Common myeloid progenitor, CD34-positive (primary cell): ENCODE measurements at regions not wholly inside any gene's neighbourhood (a gene's known extent, or its start where the extent isn't known, plus 50 kb on each side); places are given as distances from the start of the nearest gene placed in this dataset.

ENCODE experiments used
- CTCF ChIA-PET: fragments of 350-600 bp; sonication (Branson Sonifier 250); formaldehyde crosslinking; loops from one replicate; lab custom pipeline; 2021; ENCODE audit warnings: antibody characterized with exemption; lab: Charles Lee
- POLR2A ChIA-PET: fragments of 350-600 bp; sonication (Branson Sonifier 250); formaldehyde crosslinking; loops from one replicate; lab custom pipeline; 2021; ENCODE audit warnings: antibody characterized with exemption; lab: Charles Lee
- DNase-seq, 3 donors: peaks; one replicate each; pipeline versions ENCODE4 v3.0.0 to v3.0.0-alpha.2; 2013
- H3K27ac ChIP-seq, 2 experiments: 1 replicate in 1 of 2; 2 replicates in 1 of 2; pipeline ENCODE4 v1.7.0; 2013; ENCODE audit warnings: inconsistent platforms in 2 of 2, low read length in 2 of 2, mild to moderate bottlenecking in 2 of 2, low read depth in 1 of 2, moderate library complexity in 1 of 2; ENCODE audit not compliant: severe bottlenecking in 2 of 2, insufficient read depth in 1 of 2, poor library complexity in 1 of 2
- H3K27me3 ChIP-seq, 5 experiments: replicated peaks in 2 of 5; 1 replicate in 3 of 5; 2 replicates in 2 of 5; pipeline versions ENCODE4 v1.6.1 to v1.7.0; 2013; ENCODE audit warnings: low read length in 4 of 5, mild to moderate bottlenecking in 2 of 5, moderate library complexity in 2 of 5, inconsistent platforms in 1 of 5; ENCODE audit not compliant: insufficient read depth in 5 of 5, control insufficient read depth in 4 of 5
- H3K36me3 ChIP-seq, 4 experiments: 1 replicate in 2 of 4; 2 replicates in 2 of 4; pipeline versions ENCODE4 v1.6.1 to v1.7.0; 2013; ENCODE audit warnings: low read length in 3 of 4, control low read depth in 1 of 4, mild to moderate bottlenecking in 1 of 4; ENCODE audit not compliant: control insufficient read depth in 4 of 4, insufficient read depth in 4 of 4
- H3K4me1 ChIP-seq, 4 experiments: 1 replicate in 3 of 4; 2 replicates in 1 of 4; pipeline versions ENCODE4 v1.6.1 to v1.7.1; 2013; ENCODE audit warnings: low read length in 3 of 4, mild to moderate bottlenecking in 3 of 4, control low read depth in 1 of 4, inconsistent platforms in 1 of 4, moderate library complexity in 1 of 4; ENCODE audit not compliant: control insufficient read depth in 4 of 4, insufficient read depth in 4 of 4; ENCODE audit errors: control extremely low read depth in 1 of 4
- H3K4me3 ChIP-seq, 7 experiments: 1 replicate in 4 of 7; 2 replicates in 3 of 7; pipeline versions ENCODE4 v1.5.1 to v1.7.0; 2013; ENCODE audit warnings: mild to moderate bottlenecking in 7 of 7, low read length in 6 of 7, moderate library complexity in 6 of 7, inconsistent platforms in 2 of 7, low read depth in 2 of 7, control low read depth in 1 of 7; ENCODE audit not compliant: insufficient read depth in 4 of 7, control insufficient read depth in 1 of 7; ENCODE audit errors: extremely low read depth in 1 of 7
- H3K9me3 ChIP-seq, 5 experiments: 1 replicate in 4 of 5; 2 replicates in 1 of 5; pipeline versions ENCODE4 v1.6.1 to v1.7.1; 2013; ENCODE audit warnings: low read length in 4 of 5, mild to moderate bottlenecking in 2 of 5, inconsistent platforms in 1 of 5, low read depth in 1 of 5, moderate library complexity in 1 of 5; ENCODE audit not compliant: control insufficient read depth in 4 of 5, insufficient read depth in 2 of 5; ENCODE audit errors: control extremely low read depth in 1 of 5
- whole genome bisulfite sequencing: methylation state at CpG from one replicate; pipeline ENCODE4 v1.1.5; 2013; ENCODE audit not compliant: insufficient coverage; 5-methylcytosine and 5-hydroxymethylcytosine counted together

DNA sequence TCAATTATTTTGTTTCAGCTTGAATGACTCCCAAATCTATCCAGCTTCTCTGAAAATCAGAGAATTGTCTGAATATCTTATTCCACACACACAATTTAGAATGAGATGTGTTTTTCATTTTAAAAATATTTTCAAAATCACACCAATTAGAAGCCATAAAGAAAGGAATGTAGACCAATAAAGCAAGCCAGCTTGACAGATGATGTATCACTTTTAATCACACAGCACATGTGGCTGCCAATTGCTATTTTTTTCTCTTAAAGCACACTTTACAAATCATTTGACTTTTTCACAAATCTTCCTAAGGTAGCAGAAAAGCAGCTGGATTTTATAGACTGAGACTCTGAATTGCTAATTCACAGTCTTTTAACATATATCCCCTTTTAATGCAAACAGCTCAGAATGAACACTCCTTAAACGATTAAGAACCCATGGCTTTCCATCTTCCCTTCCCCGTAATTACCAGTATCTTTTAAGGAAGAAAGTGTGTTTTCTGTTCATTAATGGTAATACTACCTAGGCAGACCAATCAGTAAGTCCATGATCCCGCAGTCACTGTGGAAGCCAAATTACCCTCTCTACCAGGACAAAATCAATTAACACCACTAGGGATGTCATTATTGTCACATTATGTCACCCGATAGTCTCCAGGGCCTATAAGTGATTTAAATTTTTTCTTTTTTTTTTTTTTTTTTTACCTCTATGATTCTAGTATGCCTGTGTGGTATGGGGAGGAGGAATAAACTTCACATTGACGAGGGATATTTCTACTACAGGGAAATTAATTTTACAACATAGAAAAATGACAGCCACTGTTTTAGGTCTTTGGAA lies 250.0 kb upstream of the VEPH1 start:
- H3K4me1 ChIP-seq, result no peaks in the 10 kb centered on the region
- H3K27ac ChIP-seq, result no peak overlapping the region
- no peak overlapping the region for H3K4me3 ChIP-seq
- no peaks in the 10 kb centered on the region for H3K27me3 ChIP-seq
- no peak for DNase-seq
- POLR2A ChIA-PET, result no interaction called here
- CTCF ChIA-PET, result interaction anchor here (0.8 to 0.9 kb wide), 2 partner anchors 14 to 38 kb away, joined by 3 read pairs; no protein-coding TSS in a partner anchor
- WGBS, result no CpG with 5 or more reads among the region's 5 CpGs
- H3K9me3 ChIP-seq, result no peaks in the 10 kb centered on the region
- no peaks in the 10 kb centered on the region for H3K36me3 ChIP-seq

DNA sequence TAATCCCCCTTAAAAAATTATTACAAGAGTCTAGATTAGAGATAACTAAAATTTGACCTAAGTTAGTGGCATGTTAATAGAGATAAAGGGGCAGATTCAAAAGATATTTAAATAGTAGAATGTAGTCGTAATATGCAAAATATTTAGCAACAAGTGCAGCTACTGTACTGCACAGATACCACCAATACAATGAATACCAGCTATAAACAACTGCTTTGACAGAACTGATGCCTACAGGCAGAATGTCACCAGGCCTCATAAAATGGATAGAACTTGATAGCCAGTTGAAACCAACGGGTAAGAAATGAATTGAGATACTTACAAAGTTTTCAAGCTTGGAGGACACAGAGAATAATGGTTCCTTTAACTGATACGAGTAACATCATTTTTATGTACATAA lies 249.3 kb upstream of the VEPH1 start:
- 90% methylated on average over 2 of the region's 3 CpGs for WGBS
- POLR2A ChIA-PET, result no interaction called here
- H3K9me3 ChIP-seq, result no peaks in the 10 kb centered on the region
- H3K27ac ChIP-seq, result no peak overlapping the region
- no peak for DNase-seq
- CTCF ChIA-PET, result interaction anchor here (0.8 kb wide), 1 partner anchor 38 kb away, joined by 3 read pairs; no protein-coding TSS in a partner anchor
- H3K27me3 ChIP-seq, result no peaks in the 10 kb centered on the region
- H3K4me1 ChIP-seq, result no peaks in the 10 kb centered on the region
- H3K4me3 ChIP-seq, result no peak overlapping the region
- H3K36me3 ChIP-seq, result no peaks in the 10 kb centered on the region

DNA sequence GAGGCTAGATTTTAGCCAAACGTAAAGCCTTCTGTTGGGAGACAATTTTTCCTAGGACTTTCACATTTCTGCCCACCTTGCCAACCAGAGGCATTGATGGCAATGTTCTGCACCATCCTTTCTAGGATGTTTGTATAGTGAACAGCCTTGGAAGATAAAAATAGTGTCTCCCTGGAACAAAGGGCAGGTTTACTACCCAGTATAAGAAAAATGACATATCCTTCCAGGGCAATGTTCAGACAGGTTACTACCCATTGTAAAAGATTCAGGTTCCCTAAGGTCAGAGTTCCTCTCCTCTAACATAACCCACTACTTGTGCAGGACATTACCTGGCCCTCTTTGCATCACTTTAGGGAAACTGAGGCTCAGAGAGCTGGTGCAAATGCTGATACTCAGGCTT lies 248.2 kb upstream of the VEPH1 start:
- no peak overlapping the region for H3K4me3 ChIP-seq
- ChIA-PET CTCF (no interaction called here), POLR2A (no interaction called here)
- whole genome bisulfite sequencing, result no CpG with 5 or more reads among the region's 1 CpG
- no peaks in the 10 kb centered on the region for H3K9me3 ChIP-seq
- H3K27ac ChIP-seq, result no peak overlapping the region
- DNase-seq, result no peak
- no peaks in the 10 kb centered on the region for H3K4me1 ChIP-seq
- H3K36me3 ChIP-seq, result no peaks in the 10 kb centered on the region
- H3K27me3 ChIP-seq, result no peaks in the 10 kb centered on the region

DNA sequence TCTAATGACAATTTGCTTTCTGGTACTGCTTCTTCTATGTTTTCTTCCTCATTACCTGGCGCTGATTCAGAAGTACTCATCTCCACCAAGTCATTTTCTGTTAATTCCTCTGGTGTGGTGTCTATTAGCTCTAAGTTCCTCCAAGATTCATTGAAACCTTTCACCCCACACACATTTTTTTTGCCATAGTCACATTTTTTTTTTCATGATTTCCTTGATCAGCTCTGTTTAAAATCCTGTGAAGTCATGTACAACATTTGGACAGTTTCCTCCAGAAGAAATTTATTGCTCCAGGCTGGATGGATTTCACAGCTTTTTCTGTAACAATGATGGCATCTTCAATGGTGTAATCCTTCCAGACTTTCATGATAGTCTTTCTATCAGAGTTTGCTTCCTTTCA lies 243.2 kb upstream of the VEPH1 start:
- Histone ChIP-seq H3K36me3 (no peaks in the 10 kb centered on the region), H3K9me3 (no peaks in the 10 kb centered on the region), H3K4me3 (no peak overlapping the region), H3K27ac (no peak overlapping the region), H3K4me1 (no peaks in the 10 kb centered on the region), H3K27me3 (no peaks in the 10 kb centered on the region)
- WGBS, result 92% methylated on average over 1 of the region's 1 CpG
- no peak for DNase-seq
- POLR2A ChIA-PET, result interaction anchor here (0.6 kb wide), 1 partner anchor 15 kb away, joined by 4 read pairs; no protein-coding TSS in a partner anchor
- CTCF ChIA-PET, result no interaction called here

DNA sequence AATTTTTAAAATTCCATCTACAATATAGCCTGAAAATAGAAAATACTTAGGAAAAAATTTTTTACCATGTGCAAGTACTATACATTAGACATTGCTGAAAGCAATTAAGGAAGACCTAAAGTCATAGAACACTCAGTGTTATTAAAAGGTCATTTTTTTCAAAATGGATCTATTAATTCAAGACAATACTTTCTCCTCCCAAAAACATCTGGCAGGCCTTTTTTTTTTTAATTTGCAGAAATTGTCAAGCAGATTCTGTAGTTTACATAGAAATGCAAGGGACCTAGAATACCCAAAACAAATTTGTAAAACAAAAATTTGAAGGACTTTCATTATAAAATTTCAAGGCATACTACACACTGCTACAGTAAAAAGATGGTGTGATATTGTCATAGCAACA lies 238.4 kb upstream of the VEPH1 start:
- DNase-seq, result no peak
- ChIA-PET POLR2A (no interaction called here), CTCF (no interaction called here)

DNA sequence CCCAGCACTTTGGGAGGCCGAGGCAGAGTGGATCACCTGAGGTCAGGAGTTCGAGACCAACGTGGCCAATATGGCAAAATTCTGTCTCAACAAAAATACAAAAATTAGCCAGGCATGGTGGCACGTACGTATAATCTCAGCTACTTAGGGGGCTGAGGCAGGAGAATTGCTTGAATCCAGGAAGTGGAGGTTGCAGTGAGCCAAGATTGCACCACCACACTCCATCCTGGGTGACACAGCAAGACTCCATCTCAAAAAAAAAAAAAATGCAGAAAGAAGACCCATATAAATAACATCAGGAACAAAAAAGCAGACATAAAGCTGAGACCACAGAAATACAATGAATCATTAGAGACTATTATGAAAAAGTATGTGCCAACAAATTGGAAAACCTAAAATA lies 235.2 kb upstream of the VEPH1 start:
- DNase-seq, result no peak
- H3K36me3 ChIP-seq, result no peaks in the 10 kb centered on the region
- H3K27ac ChIP-seq, result no peak overlapping the region
- no peaks in the 10 kb centered on the region for H3K4me1 ChIP-seq
- WGBS, result 84% methylated on average over 5 of the region's 5 CpGs
- H3K4me3 ChIP-seq, result no peak overlapping the region
- no peaks in the 10 kb centered on the region for H3K9me3 ChIP-seq
- ChIA-PET CTCF (interaction anchor here (0.8 kb wide), 1 partner anchor 15 kb away, joined by 3 read pairs; no protein-coding TSS in a partner anchor), POLR2A (no interaction called here)
- H3K27me3 ChIP-seq, result no peaks in the 10 kb centered on the region

More for the DNA sequence above, 238.4 kb upstream of the VEPH1 start:
- Histone ChIP-seq H3K9me3 (no peaks in the 10 kb centered on the region), H3K27ac (no peak overlapping the region), H3K36me3 (no peaks in the 10 kb centered on the region), H3K4me3 (no peak overlapping the region), H3K27me3 (no peaks in the 10 kb centered on the region), H3K4me1 (no peaks in the 10 kb centered on the region)

DNA sequence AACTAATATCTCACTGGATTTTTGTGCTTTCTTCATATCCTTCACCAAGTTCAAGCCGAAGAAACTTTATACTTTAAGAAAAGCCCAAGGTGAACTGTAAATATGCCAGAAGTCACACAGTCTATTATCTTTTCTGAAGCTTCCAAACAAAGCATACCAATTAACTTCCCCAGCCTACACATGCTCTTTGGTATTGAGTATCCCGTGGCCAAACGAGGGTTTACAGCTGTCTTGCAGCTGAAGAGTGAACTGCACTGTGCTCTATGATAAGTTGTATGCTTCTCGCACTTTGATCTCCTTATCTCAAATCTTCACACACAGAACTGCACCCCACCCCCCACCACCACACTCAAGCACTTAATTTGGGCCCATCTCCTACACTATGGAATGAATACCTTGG lies 215.6 kb upstream of the VEPH1 start:
- 88% methylated on average over 1 of the region's 4 CpGs for WGBS
- no peak for DNase-seq
- Histone ChIP-seq H3K4me1 (no peaks in the 10 kb centered on the region), H3K36me3 (no peaks in the 10 kb centered on the region), H3K27ac (no peak overlapping the region), H3K4me3 (no peak overlapping the region), H3K9me3 (peaks cover 0 to 3% (median 0%) of the 10 kb centered on the region in 5 experiments), H3K27me3 (no peaks in the 10 kb centered on the region)
- ChIA-PET POLR2A (no interaction called here), CTCF (no interaction called here)
